ENCODE measurements at regions not wholly inside any gene's neighbourhood (a gene's known extent, or its start where the extent isn't known, plus 50 kb on each side); places are given as distances from the start of the nearest gene placed in this dataset.
A peak's percentile ranks its signal among the peaks of the same experiment; 100 is the strongest.

DNA sequence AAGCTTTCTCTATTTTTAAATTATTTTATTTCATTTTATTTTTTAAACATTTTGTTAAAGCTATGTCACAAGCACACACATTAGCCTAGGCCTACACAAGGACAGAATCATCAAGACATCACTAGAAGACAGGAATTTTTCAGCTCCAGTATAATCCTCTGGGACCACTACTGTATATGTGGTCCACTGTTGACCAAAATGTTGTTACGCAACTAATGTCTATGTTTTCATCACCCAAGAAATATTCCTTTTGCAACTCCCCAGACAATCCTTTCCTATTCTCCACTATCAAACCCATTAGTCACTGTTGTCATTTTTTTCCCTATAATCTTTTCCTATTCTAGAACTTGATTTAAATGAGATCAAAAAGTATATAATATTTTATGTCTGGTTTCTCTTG lies 2371.7 kb upstream of the C9orf72 start:
- Histone ChIP-seq H3K27me3 (no peaks in the 10 kb centered on the region), H3K9me3 (no peaks in the 10 kb centered on the region), H3K4me3 (no peak overlapping the region), H3K4me1 (no peaks in the 10 kb centered on the region), H3K27ac (no peak overlapping the region), H3K36me3 (no peaks in the 10 kb centered on the region)
- no peak for TF ChIP-seq CTCF (IDR thresholded peaks at IDR 0.05)
- DNase-seq (no peak), ATAC-seq (no peak)
- intact Hi-C loops (cut with DNase I), result no loop called here

GRCh38 chr9:29958469-29958868 lies 2385.2 kb upstream of the C9orf72 start:
- H3K9me3 ChIP-seq, result no peaks in the 10 kb centered on the region
- H3K4me3 ChIP-seq, result no peak overlapping the region
- ATAC-seq, result no peak
- H3K27ac ChIP-seq, result no peak overlapping the region
- intact Hi-C loops (cut with DNase I), result no loop called here
- DNase-seq, result no peak
- H3K4me1 ChIP-seq, result no peaks in the 10 kb centered on the region
- no peaks in the 10 kb centered on the region for H3K36me3 ChIP-seq
- TF ChIP-seq CTCF (IDR thresholded peaks at IDR 0.05), result no peak
- no peaks in the 10 kb centered on the region for H3K27me3 ChIP-seq

DNA sequence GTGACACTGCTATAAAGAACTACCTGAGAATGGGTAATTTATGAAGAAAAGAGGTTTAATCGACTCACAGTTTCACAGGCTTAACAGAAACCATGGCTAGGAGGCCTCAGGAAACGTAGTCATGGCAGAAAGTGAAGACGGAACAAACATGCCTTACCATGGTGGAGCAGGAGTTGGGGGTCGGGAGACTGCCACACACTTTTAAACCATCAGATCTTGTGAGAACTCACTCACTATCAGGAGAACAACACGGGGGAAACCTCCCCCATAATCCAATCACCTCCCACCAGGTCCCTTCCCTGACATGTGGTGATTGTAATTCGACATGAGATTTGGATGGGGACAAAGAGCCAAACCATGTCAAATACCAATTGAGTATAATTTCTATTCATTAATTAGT lies 2392.6 kb upstream of the C9orf72 start:
- intact Hi-C loops (cut with DNase I), result no loop called here
- no peaks in the 10 kb centered on the region for H3K27me3 ChIP-seq
- no peaks in the 10 kb centered on the region for H3K4me1 ChIP-seq
- H3K4me3 ChIP-seq, result no peak overlapping the region
- H3K27ac ChIP-seq, result no peak overlapping the region
- DNase-seq (no peak), ATAC-seq (no peak)
- no peaks in the 10 kb centered on the region for H3K36me3 ChIP-seq
- H3K9me3 ChIP-seq, result no peaks in the 10 kb centered on the region
- TF ChIP-seq CTCF (IDR thresholded peaks at IDR 0.05), result no peak

DNA sequence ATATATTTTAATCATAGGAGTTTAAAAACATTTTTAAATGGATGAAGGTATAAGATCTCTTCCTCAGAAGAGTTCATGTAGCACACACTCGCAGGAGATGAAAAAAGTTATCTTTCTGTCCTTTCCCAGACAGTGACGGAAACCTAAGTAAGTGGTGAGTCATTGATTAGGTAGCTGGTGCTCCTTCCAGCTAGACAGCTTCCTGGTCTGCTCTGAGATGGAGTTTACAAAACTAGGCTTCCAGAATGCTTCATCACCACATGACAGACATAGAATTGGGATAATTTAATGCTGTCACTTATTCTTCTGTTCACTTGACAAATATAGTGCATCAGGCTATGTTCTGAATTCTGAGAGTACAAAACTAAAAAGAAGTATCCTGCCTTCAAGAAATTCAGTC lies 2393.0 kb upstream of the C9orf72 start:
- DNase-seq (no peak), ATAC-seq (no peak)
- Histone ChIP-seq H3K27me3 (no peaks in the 10 kb centered on the region), H3K4me3 (no peak overlapping the region), H3K27ac (no peak overlapping the region), H3K9me3 (no peaks in the 10 kb centered on the region), H3K4me1 (no peaks in the 10 kb centered on the region), H3K36me3 (no peaks in the 10 kb centered on the region)
- intact Hi-C loops (cut with DNase I), result no loop called here
- TF ChIP-seq CTCF (IDR thresholded peaks at IDR 0.05), result no peak

GRCh38 chr9:29968831-29969230 lies 2395.6 kb upstream of the C9orf72 start:
- DNase-seq (no peak), ATAC-seq (peak; percentile 31)
- Histone ChIP-seq H3K36me3 (no peaks in the 10 kb centered on the region), H3K4me3 (no peak overlapping the region), H3K4me1 (no peaks in the 10 kb centered on the region), H3K27me3 (no peaks in the 10 kb centered on the region), H3K9me3 (no peaks in the 10 kb centered on the region), H3K27ac (no peak overlapping the region)
- no peak for TF ChIP-seq CTCF (IDR thresholded peaks at IDR 0.05)
- intact Hi-C loops (cut with DNase I), result no loop called here

GRCh38 chr9:29969408-29969807 lies 2396.1 kb upstream of the C9orf72 start:
- H3K9me3 ChIP-seq, result no peaks in the 10 kb centered on the region
- intact Hi-C loops (cut with DNase I), result no loop called here
- TF ChIP-seq CTCF (IDR thresholded peaks at IDR 0.05), result no peak
- no peak for DNase-seq
- H3K27me3 ChIP-seq, result no peaks in the 10 kb centered on the region
- H3K4me3 ChIP-seq, result no peak overlapping the region
- H3K36me3 ChIP-seq, result no peaks in the 10 kb centered on the region
- no peak for ATAC-seq
- H3K4me1 ChIP-seq, result no peaks in the 10 kb centered on the region
- H3K27ac ChIP-seq, result no peak overlapping the region
